ENCODE measurements at regions not wholly inside any gene's neighbourhood (a gene's known extent, or its start where the extent isn't known, plus 50 kb on each side); places are given as distances from the start of the nearest gene placed in this dataset.

DNA sequence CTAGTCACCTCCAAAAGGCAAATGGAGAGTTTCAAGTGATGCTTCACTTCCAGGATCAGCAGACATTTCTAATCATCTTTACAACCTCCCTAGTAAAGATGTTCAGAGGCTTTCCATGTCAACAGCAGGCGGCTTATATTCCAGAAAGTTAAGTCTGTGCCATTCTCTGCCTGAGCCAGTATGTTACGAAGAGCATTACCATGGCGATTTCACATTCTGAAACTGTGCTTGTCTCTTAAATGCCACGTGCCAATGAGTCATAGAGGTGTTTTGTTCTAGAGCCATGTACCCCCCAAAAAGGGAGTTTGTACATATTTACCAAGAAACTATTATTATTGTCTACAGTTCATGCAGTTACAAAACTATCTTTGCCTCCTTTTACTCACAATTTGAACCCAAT, 319.5 kb downstream of the FOXA2 start:
- DNase-seq (ENCODE audit: insufficient read length, low spot score) (no peak), FAIRE-seq (no peak)

DNA sequence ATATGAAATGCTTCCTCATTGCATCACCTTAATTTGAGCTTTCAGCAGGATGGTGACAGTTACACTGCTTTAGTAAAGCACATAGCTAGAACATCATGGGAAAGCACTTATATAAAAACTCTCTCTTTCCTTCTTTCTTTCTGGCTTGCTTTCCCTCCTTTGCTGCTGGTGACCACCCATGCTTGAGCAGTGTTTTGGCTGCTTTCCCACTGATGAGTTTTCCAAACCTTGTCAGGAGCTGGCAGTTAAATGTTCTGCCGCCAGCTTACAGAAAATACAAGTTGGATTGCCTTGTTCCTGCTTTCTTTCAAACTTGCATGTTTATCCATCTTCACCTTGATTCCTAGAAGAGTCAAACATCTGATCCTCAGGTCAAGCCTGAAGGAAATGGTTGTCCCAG, 323.9 kb downstream of the FOXA2 start:
- FAIRE-seq (no peak), DNase-seq (ENCODE audit: insufficient read length, low spot score) (no peak)

DNA sequence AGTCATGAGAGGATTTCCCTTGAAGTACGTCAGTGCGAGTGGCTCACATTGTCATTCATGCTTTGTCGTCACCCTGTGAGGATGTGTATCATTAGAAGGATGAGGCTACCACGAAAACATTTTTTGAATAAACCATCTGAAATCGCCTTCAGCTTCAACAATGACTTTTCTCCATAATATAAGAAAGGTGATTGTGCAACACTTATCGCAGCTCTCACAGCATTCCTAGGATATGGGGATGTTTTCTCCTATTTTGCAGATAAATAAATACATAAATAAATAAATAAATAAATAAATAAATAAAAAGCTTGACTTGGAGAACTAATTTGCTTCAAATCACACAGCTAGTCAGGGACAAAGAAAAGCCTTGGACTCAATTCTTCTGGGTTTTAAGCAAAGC, 326.5 kb downstream of the FOXA2 start:
- DNase-seq (ENCODE audit: insufficient read length, low spot score) (no peak), FAIRE-seq (no peak)

DNA sequence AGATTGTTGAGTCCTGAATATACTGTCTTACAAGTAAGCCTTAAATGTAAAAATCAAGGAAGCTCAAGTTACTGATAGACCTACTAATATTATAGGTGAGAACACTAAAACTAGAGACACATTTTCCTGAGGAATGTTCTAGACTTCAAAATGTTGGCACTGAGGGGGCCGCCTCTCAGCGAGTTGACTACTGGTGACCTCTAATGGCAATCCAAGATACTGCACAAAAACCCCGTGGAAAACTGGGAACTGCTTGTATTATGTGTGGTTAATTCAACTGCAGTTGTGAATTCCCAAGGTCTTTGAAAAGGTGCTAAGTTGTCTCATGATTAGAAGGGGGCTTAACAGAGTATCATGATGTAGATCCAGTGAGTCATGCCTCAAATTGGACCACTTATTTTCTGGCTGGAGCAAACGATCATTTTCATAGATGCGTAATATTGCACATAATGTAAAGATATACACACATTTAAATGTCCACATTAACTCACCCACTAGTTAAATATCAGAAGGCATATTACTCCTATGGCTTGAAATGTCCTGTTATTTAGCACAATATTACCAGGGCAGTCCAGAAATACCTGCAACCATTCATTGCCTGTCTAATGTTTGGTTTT, 336.2 kb downstream of the FOXA2 start:
- FAIRE-seq (no peak), DNase-seq (ENCODE audit: insufficient read length, low spot score) (no peak)

DNA sequence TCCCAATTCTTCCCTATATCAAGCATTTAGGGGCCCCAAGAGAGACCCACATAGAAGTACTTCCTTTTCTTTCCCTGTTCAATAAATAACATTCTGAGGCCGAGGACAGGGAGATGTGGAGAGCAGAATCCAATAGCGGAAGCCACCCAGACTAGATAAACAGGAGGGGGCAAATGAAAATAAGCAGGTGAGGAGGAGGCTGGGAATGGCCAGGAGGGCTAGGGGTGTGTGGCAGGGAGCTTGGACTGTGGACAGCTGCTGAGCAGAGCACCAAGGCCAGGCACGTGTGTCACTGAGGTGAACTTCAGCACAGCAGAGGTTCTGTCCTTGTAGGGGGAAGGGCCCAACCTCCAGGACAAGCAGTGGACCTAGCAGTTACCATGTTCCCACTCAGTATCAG, 339.2 kb downstream of the FOXA2 start:
- FAIRE-seq = no peak
- no peak for DNase-seq (ENCODE audit: insufficient read length, low spot score)

DNA sequence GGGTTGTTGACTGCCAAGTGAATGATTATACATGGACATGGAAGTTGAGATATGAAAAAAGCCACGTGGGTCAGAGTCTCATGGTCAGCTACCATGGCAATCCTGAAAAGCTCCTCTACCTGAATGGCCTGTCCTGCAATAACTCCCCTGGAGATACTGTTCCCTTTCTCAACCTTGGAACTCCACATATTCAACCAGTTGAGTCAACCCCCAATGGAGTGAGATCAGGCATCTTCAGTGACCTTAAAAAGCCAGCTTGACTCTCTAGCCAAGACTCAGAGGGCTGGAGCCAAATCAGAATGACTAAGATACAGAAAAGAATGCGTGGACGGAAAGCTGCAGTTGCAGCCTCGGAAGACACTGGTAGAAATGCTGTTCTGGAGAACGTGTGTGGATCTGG, 341.3 kb downstream of the FOXA2 start:
- DNase-seq (ENCODE audit: insufficient read length, low spot score) (no peak), FAIRE-seq (no peak)

DNA sequence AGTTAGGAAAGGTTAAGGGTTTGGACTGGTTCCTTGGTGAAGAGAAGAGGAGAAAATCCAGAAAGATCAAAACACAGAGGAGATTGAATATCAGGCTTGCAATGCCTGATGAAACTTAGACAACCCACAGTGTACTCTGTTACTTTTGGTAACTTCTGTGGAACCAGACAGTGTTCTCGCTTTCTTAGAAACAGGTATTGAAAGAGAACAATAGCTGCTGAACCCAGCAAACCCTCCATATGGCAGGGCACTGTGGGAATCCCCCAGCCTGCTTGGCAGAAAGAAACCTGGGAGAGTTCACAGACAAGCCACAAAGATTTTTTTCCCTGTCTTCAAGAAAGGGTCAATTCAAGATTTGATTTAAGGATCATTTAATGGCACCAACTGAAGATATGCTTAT, 342.8 kb downstream of the FOXA2 start:
- DNase-seq (ENCODE audit: insufficient read length, low spot score) = no peak
- FAIRE-seq = no peak

DNA sequence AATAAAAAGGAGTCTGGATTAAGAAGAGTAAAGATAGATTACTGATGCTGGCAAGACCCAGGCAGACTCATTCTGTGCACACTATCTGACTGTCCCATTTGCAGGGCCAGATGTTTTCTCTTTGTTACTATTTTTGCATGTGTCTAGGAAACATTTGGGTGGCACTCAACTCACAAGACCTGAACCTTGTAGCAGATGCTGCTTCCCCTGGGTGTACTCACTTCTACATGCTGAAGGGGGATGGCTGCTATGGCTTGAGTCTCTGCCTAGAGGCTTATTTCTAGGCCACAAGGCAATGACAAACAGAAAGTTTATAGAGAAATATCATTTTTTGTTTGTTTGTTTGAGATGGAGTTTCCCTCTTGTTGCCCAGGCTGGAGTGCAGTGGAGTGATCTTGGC, 351.4 kb downstream of the FOXA2 start:
- DNase-seq (ENCODE audit: insufficient read length, low spot score) = no peak
- FAIRE-seq = no peak

DNA sequence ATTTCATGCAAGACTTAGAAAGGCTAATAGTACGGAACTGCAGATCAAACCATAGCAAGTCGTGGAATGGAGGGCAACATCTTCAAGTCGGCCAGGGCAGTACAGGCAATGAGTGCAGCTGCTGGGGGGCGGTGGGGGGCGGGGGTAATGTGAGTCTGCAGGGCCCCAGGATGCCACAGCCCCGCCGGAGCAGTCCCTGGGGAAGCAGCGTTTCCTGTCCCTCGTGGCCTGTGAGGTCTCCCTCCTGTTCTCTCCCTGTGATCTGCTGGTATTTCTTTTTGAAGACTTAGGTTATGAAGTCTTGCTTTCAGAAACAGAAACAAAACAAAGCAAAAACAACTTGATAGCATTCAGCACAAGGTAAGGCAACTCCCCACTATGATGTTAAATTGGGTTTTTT, 351.9 kb downstream of the FOXA2 start:
- no peak for DNase-seq (ENCODE audit: insufficient read length, low spot score)

DNA sequence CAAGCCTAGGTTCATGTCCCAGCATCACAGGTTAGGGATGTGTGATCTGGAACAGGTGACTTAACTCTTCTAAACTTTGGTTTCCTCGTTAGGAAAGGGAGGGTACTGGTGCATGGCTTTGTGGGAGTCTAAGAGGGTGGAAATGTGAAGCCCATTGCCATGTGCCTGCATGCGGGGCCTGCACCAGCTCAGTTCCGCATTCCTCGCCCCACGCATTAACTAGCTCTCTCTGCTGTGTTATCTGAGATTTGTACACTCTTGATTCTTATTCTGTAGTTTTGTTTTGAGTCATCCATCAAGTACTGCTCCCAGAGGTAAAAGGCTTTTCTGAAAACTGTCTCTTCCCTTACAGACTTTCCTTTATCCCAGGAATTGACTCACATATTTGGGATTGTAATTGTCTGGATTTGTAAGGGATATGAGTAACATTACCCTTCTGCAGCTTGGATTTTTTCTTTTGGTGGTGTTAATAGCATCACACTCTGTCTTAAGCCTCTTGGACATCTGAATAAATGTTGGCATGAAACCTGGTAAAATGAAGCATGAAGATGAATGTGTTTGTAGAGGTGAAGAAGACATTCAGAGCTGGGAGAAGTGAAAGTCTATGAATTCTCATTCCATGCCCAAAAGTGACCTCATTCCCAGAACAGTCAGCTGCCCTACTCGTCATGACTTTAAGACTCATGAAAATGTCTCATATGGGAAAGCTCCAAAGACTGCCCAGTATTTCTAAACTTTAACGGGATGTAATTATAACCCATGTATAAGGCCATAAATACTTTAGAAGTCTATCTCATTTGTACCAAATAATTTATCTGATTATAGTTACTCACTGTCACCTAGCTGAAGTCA, 357.3 kb downstream of the FOXA2 start:
- FAIRE-seq = no peak

More for the DNA sequence above, 351.9 kb downstream of the FOXA2 start:
- no peak for FAIRE-seq

DNA sequence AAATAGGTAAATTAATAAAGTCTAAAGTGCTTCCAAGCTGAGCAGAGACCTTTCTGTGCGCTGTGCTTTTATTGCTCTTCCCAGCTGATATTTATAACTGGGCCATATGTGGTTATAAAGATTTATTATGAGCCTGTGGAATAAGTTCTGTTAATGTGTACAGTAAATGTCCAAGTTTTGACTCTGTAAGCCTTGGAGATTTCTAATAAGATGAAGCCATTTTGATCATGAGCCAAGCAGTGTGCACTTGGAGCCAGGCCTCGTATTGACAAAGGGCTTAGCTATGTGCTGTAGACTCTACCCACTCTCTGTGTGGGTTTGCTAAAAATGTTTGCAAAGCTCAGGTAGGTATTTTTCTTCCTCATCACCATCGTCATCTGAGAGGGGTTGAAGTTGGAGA, 361.1 kb downstream of the FOXA2 start:
- FAIRE-seq = no peak
- no peak for DNase-seq (ENCODE audit: insufficient read length, low spot score)

More for the DNA sequence above, 357.3 kb downstream of the FOXA2 start:
- DNase-seq (ENCODE audit: insufficient read length, low spot score) = no peak

DNA sequence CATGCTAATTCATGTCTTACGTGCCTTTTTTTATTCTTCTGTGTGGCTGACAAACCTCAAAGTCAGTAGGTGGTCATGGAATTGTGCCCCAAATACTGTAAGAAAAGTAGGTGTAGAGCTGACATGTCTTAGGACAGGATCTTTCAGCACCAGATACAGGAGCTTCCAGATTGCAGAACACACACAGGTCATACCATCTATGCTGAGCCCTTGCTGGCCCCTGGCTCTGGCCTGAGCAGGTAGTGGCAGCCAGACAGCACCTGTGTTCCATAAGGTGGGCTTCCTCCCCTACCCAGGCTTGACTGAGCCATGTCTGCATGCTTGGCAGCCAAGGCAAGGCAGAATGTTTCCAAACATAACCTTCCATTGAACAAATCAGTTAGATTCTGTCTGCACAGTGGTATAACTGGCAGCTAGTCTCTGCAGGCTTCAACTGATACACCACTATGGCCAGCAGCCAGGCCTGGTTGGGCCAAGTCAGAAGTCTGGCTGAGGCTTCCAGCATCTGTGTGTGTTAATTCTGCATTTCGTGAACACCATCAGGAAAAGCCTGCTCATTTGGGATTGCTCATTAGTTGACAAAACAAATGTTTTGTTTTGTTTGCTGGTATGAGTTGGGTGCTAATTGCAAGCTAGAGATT, 366.5 kb downstream of the FOXA2 start:
- FAIRE-seq = no peak
- DNase-seq (ENCODE audit: insufficient read length, low spot score) = no peak

DNA sequence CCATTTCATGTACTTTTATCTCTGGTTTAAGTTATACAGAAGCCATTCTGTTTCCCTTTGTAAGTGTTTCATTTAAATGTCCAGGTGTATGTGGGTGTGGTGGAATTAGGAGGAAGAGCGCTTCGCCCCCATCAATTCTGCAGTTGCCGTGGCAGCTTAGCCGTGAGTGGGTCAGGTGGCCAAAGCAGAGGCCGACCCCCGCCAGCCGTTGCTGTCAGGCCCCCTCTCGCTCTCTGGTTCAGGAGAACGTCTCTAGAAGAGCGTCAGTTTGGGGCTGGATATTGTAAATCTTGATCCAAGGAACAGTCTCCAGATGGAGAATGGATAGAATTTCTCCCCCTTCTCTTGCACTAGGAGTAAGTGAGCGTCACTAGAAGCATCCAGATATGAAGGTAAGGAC, 367.4 kb downstream of the FOXA2 start:
- DNase-seq (ENCODE audit: insufficient read length, low spot score) (no peak), FAIRE-seq (no peak)

DNA sequence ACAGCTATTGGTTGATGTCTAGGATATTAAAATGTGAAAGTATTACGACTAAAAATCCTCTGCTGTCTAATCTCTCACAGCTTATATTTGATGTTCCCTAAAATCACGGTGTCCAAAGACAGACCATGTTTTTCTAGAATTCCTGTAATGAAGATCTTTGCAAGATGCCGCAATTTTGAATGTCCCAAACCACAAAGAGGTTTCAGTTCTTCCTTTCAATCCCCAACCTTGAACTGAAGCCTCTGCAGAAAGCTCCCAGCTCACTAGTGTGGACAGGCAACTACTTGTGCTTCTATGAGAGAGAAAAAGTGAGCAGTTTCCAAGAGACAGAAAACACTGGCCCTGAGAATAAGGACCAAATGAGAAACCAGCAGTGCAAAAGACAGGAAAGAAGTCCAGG, 370.1 kb downstream of the FOXA2 start:
- FAIRE-seq = no peak

DNA sequence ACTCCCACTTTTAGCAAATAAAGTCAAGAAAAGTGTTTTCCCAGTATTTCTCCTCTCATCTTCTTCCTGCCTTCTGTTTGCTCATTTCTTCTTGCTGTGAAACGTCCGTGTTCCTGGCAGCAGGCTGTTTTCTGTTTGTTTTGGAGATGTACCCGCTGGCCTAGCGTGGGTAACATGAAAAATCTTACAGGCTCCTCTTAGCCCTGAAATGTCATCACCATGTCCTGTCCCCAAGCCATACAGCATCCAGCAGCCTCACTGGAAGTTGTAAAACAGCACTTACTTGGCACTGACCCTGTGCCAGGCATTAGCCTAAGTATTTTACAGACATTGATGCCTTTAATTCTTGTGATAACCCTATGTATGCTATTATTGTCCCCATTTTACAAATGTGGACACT, 371.1 kb downstream of the FOXA2 start:
- FAIRE-seq = no peak
- DNase-seq (ENCODE audit: insufficient read length, low spot score) = no peak

More for the DNA sequence above, 370.1 kb downstream of the FOXA2 start:
- DNase-seq (ENCODE audit: insufficient read length, low spot score) = no peak

DNA sequence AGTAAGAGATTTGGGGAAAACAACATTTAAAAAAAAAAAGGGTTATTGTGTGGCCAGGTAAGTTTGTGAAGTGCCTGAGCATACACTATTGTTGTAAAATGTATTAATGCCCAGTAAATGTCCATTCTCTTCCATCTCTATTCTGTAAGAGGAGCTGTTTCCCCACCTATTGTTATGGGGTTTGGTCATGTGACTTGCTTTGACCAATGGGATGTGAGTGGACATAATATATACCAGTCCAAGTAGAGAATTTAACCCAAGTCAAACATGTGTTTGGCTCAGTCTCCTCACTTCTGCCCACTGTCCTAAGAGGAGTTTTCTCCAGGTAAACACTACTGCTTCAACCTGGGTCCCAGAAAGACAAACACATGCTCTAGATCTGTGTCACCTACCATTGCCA, 377.1 kb downstream of the FOXA2 start:
- FAIRE-seq (no peak), DNase-seq (ENCODE audit: insufficient read length, low spot score) (no peak)

DNA sequence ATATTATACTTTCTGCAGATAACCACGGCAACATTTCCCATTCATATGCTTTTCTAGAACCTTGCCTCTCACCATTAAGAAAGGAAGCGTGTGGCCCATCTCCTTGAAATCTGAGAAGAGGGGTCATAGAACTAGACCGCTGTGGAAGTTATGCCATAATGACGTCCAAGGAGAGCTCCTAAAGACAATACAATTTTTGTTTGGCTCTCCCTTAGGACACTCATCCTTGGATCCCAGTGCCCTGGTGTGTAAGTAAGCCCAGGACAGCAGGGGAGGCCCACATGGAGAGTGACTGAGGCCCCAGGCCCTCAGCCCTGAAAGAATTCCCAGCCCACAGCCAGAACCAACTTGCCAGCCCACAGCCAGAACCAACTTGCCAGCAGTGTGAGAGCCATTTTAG, 379.6 kb downstream of the FOXA2 start:
- DNase-seq (ENCODE audit: insufficient read length, low spot score) = no peak
- FAIRE-seq = no peak

DNA sequence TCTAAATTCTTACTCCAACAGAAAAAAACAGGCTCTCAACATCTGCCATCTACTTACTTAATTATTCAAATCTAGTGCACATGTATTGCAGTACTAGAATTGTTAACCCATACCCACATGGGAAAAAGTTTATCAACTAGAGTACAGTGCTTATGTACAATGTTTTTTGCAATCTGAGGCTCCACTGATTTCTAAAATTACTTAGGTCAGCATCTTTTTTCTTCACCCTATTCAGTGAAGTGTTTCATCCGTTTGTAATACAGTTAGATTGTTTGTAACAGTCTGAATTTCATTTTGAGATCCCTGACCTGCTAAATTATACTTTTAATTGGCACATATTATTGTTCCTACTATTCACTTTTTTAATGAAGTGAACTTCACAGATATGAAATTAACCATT, 402.2 kb downstream of the FOXA2 start:
- DNase-seq (ENCODE audit: insufficient read length, low spot score) = no peak
- FAIRE-seq = no peak

DNA sequence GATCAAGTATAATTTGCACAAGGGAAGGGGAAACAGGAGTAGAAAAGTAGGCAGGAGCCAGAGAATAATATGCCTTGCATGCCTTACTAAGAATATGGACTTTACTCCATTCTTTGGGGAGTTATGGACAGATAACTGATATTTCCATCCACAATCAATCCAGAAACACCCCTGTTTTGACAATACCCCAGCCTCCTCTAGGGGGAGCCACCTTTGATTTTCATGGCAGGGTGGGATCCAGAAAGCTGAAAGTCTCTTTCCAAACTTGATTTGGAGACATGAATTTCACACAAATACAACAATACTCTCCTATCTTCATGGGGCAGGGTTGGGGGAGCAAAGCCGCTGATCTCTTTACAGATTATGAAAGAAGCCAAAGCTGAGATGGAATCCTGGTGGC, 404.1 kb downstream of the FOXA2 start:
- no peak for FAIRE-seq
- no peak for DNase-seq (ENCODE audit: insufficient read length, low spot score)

DNA sequence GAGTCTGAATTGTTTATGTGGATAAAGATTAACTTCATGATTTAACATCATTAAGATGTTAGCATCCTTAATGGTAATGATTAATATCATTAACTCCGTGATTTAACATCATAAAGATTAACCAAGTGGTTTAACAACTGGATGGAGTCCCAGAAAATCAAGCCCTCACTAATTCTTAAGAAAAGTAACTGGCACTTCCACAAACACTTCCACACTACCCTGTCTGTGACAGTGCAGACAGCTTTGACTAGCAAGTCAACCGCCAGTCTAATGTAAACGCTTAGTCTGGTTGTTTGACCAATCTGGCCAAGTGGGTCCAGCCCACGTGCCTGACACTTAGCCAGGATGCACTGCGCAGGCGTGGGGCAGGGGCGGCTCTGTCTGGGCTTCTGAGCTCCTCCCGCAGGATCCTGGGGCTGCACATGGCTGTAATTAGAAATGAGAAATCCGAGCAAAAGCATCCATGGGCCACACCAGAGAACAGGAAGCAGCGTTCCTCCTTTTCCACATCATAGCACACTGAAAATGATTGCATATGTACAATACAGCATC, 424.2 kb downstream of the FOXA2 start:
- no peak for FAIRE-seq
- DNase-seq (ENCODE audit: insufficient read length, low spot score) = no peak

DNA sequence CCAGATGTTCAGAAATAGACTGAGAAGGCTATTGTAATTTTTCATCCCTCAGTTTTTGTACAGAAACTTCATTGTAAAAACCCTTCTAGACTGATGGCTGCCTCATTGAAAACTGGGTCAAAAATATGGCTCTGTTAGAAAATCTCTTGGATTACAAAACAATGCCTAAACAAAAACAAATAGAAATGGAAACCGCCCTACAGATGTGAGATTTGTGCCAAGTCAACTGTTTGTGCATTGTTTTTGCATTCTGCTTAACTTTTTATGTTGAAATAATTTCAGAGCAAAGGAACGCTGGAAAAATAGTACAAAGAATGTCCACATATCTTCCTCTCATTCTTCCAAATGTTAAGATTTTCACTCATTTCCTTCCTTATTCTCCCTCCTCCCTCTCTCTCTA, 425.1 kb downstream of the FOXA2 start:
- FAIRE-seq (no peak), DNase-seq (ENCODE audit: insufficient read length, low spot score) (no peak)

DNA sequence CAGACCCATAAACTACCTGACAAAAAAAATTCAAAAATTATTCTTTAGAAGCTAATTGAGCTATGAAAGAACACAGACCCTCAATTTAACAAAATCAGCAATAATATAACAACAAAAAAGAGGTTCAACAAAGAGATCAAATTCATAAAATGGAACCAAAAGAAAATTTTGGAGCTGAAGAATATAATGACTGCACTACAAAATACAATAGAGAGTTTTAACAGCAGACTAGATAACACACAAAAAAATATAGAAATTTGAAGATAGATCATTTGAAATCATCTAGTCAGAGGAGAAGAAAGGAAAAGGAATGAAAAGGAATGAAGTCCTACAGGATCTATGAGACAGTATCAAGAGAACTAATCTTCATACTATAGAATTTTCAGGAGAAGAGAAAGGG, 422.1 kb downstream of the PAX1 start:
- no peak for FAIRE-seq
- no peak for DNase-seq (ENCODE audit: insufficient read length, low spot score)

Data from GM19239 (cell line).